ENCODE measurements at regions not wholly inside any gene's neighbourhood (a gene's known extent, or its start where the extent isn't known, plus 50 kb on each side); places are given as distances from the start of the nearest gene placed in this dataset.
"Not testable (repeated sequence)": the region's sequence is repeated elsewhere in the genome, so short reads cannot be mapped to it uniquely, and the experiment has no call there.

- not testable (repeated sequence) for H2BK20ac ChIP-seq (ENCODE audit: low read depth, low read length, poor library complexity, severe bottlenecking); H3K27me3 Mint-ChIP-seq (ENCODE audit: low read depth); H3K79me1 ChIP-seq (ENCODE audit: insufficient read depth, low read depth, low read length, poor library complexity, severe bottlenecking); H3T11ph ChIP-seq (ENCODE audit: low read length); H2BK15ac ChIP-seq (ENCODE audit: low read depth, low read length); H2BK12ac ChIP-seq (ENCODE audit: insufficient read length, low read depth, low read length); H2BK120ac ChIP-seq (ENCODE audit: low read depth, low read length, poor library complexity, severe bottlenecking); H3K23me2 ChIP-seq (ENCODE audit: insufficient read length, low read depth, low read length, poor library complexity, severe bottlenecking); H3K27ac ChIP-seq (ENCODE audit: insufficient read length, low read depth, low read length); H4K20me1 ChIP-seq (ENCODE audit: control insufficient read depth, insufficient read depth, insufficient read length); DNase-seq; H3K56ac ChIP-seq (ENCODE audit: insufficient read length, low read depth, low read length); H3K27me3 ChIP-seq (ENCODE audit: insufficient read depth, low read length); H3K79me2 ChIP-seq (ENCODE audit: insufficient read depth, low read length); H2AFZ ChIP-seq (ENCODE audit: low read length); H4K5ac ChIP-seq (ENCODE audit: insufficient read length, low read depth, low read length); H3K4ac ChIP-seq (ENCODE audit: low read depth, low read length); H3K9ac ChIP-seq (ENCODE audit: extremely low read depth, insufficient read length, low read length); H3K18ac ChIP-seq (ENCODE audit: insufficient read length, low read depth, low read length); H3K4me2 ChIP-seq (ENCODE audit: insufficient read depth, insufficient read length, low read length); H4K91ac ChIP-seq (ENCODE audit: insufficient read length, low read depth, low read length); H3K4me1 Mint-ChIP-seq; H2AK5ac ChIP-seq (ENCODE audit: insufficient read length, low read length); H3K27ac Mint-ChIP-seq; H3K4me3 Mint-ChIP-seq; H3K14ac ChIP-seq (ENCODE audit: insufficient read depth, low read length); H4K8ac ChIP-seq (replicated peaks; ENCODE audit: insufficient read length, low read depth, low read length); H2BK5ac ChIP-seq (ENCODE audit: insufficient read length, low read length); H3K4me1 ChIP-seq (ENCODE audit: insufficient read depth, low read length); H3K23ac ChIP-seq (ENCODE audit: insufficient read length, low read depth, low read length)
- WGBS (ENCODE audit: extremely low coverage, insufficient read length, low lambda C conversion rate) = no CpG with 5 or more reads among the region's 24 CpGs
- Mint-ChIP-seq H3K36me3 (ENCODE audit: insufficient read depth in 1 of 3, low read depth in 3 of 3) (peaks cover 6 to 30% (median 16%) of the 10 kb centered on the region in 3 experiments), H3K9me3 (peaks cover 32 to 34% of the 10 kb centered on the region in 2 experiments)
- peaks cover 10% of the 10 kb centered on the region for H3K9me3 ChIP-seq (ENCODE audit: control insufficient read depth, low read depth, low read length)
Observed at GRCh38 chr5:38631376-38631775, 74.9 kb upstream of the LIFR start.

Measured in H9 (cell line).